IPS-11a (cell line): ENCODE measurements at regions not wholly inside any gene's neighbourhood (a gene's known extent, or its start where the extent isn't known, plus 50 kb on each side); places are given as distances from the start of the nearest gene placed in this dataset.
"Not testable (repeated sequence)": the region's sequence is repeated elsewhere in the genome, so short reads cannot be mapped to it uniquely, and the experiment has no call there.

Source experiments
- H3K4me3 ChIP-seq: one replicate; pipeline ENCODE4 v1.5.1; 2013; ENCODE audit warnings: low read depth, low read length, control low read depth

GRCh38 chr5:12667818-12668217 lies 763.6 kb upstream of the CTNND2 start:
- peak overlapping the region; percentile 63 for H3K4me3 ChIP-seq

- H3K4me3 ChIP-seq = peak overlapping the region; percentile 63
Observed at GRCh38 chr5:12665772-12666171, 761.5 kb upstream of the CTNND2 start.

GRCh38 chr5:12662545-12663314 lies 758.5 kb upstream of the CTNND2 start:
- H3K4me3 ChIP-seq = peak overlapping the region; percentile 37

GRCh38 chr5:12661617-12662370 lies 757.5 kb upstream of the CTNND2 start:
- H3K4me3 ChIP-seq = no peak overlapping the region

GRCh38 chr5:12660279-12661107 lies 756.2 kb upstream of the CTNND2 start:
- H3K4me3 ChIP-seq = not testable (repeated sequence)

GRCh38 chr5:12659686-12660085 lies 755.4 kb upstream of the CTNND2 start:
- no peak overlapping the region for H3K4me3 ChIP-seq

GRCh38 chr5:12658871-12659446 lies 754.7 kb upstream of the CTNND2 start:
- H3K4me3 ChIP-seq = no peak overlapping the region

GRCh38 chr5:12657914-12658474 lies 753.7 kb upstream of the CTNND2 start:
- not testable (repeated sequence) for H3K4me3 ChIP-seq

- H3K4me3 ChIP-seq = no peak overlapping the region
Observed at GRCh38 chr5:12655675-12656074, 751.4 kb upstream of the CTNND2 start.

GRCh38 chr5:12652201-12652600 lies 748.0 kb upstream of the CTNND2 start:
- H3K4me3 ChIP-seq = no peak overlapping the region

GRCh38 chr5:12648558-12648957 lies 744.3 kb upstream of the CTNND2 start:
- H3K4me3 ChIP-seq = no peak overlapping the region

GRCh38 chr5:12647613-12648012 lies 743.4 kb upstream of the CTNND2 start:
- no peak overlapping the region for H3K4me3 ChIP-seq

GRCh38 chr5:12645582-12645981 lies 741.3 kb upstream of the CTNND2 start:
- H3K4me3 ChIP-seq = no peak overlapping the region

- H3K4me3 ChIP-seq = no peak overlapping the region
Observed at GRCh38 chr5:12636209-12636608, 732.0 kb upstream of the CTNND2 start.

- no peak overlapping the region for H3K4me3 ChIP-seq
Observed at GRCh38 chr5:12626556-12626955, 722.3 kb upstream of the CTNND2 start.

- H3K4me3 ChIP-seq = peak overlapping the region; percentile 13
Observed at GRCh38 chr5:12625667-12626263, 721.5 kb upstream of the CTNND2 start.

- H3K4me3 ChIP-seq = no peak overlapping the region
Observed at GRCh38 chr5:12624776-12625560, 720.7 kb upstream of the CTNND2 start.

GRCh38 chr5:12623408-12623807 lies 719.2 kb upstream of the CTNND2 start:
- H3K4me3 ChIP-seq = no peak overlapping the region

GRCh38 chr5:12616093-12616492 lies 711.8 kb upstream of the CTNND2 start:
- H3K4me3 ChIP-seq = no peak overlapping the region
